Liver (tissue), 3 donors: ENCODE measurements at regions not wholly inside any gene's neighbourhood (a gene's known extent, or its start where the extent isn't known, plus 50 kb on each side); places are given as distances from the start of the nearest gene placed in this dataset.

Experiments
- HNF4A ChIP-seq, 2 donors: conservative IDR thresholded peaks; 2 replicates each; pipeline ENCODE4 v1.6.1; 2016; ENCODE audit warnings: antibody characterized with exemption in 2 of 2, mild to moderate bottlenecking in 2 of 2
- MAX ChIP-seq: IDR thresholded peaks from 2 replicates; pipeline ENCODE4 v1.6.1; 2016; ENCODE audit warnings: antibody characterized with exemption
- RAD21 ChIP-seq, 2 donors: IDR thresholded peaks; 2 replicates each; pipeline ENCODE4 v1.6.1; 2016; ENCODE audit warnings: antibody characterized with exemption in 2 of 2, mild to moderate bottlenecking in 2 of 2
- SP1 ChIP-seq: IDR thresholded peaks from 2 replicates; pipeline ENCODE4 v1.6.1; 2018; ENCODE audit warnings: antibody characterized with exemption, mild to moderate bottlenecking
- TAF1 ChIP-seq: conservative IDR thresholded peaks from 2 replicates; pipeline ENCODE4 v1.6.1; 2016; ENCODE audit warnings: antibody characterized with exemption, mild to moderate bottlenecking
- TF ChIP-seq, protein P1 (sequence below): fragments of 150-350 bp; IDR thresholded peaks from 2 replicates; pipeline ENCODE4 v1.5.1; 2017; ENCODE audit warnings: improper control_type of control experiment, low read depth, low read length; ENCODE audit not compliant: missing input control
- TF ChIP-seq, protein P2 (sequence below): IDR thresholded peaks from 2 replicates; pipeline ENCODE4 v1.6.1; 2016; ENCODE audit warnings: antibody characterized with exemption
- TF ChIP-seq, protein P3 (sequence below): IDR thresholded peaks from 2 replicates; pipeline ENCODE4 v1.6.1; 2016; ENCODE audit warnings: antibody characterized with exemption, mild to moderate bottlenecking
- donor health status: healthy.
- donor health status: healthy.

GRCh38 chr3:22159004-22159695 is 408.1 kb upstream of the ZNF385D start:
- TF ChIP-seq, protein P1, sequence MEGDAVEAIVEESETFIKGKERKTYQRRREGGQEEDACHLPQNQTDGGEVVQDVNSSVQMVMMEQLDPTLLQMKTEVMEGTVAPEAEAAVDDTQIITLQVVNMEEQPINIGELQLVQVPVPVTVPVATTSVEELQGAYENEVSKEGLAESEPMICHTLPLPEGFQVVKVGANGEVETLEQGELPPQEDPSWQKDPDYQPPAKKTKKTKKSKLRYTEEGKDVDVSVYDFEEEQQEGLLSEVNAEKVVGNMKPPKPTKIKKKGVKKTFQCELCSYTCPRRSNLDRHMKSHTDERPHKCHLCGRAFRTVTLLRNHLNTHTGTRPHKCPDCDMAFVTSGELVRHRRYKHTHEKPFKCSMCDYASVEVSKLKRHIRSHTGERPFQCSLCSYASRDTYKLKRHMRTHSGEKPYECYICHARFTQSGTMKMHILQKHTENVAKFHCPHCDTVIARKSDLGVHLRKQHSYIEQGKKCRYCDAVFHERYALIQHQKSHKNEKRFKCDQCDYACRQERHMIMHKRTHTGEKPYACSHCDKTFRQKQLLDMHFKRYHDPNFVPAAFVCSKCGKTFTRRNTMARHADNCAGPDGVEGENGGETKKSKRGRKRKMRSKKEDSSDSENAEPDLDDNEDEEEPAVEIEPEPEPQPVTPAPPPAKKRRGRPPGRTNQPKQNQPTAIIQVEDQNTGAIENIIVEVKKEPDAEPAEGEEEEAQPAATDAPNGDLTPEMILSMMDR = no peak
- no peak for TF ChIP-seq TAF1
- peak; percentile 50 to 54 for TF ChIP-seq RAD21 (IDR thresholded peaks at IDR 0.05)
- TF ChIP-seq HNF4A (conservative IDR thresholded peaks at IDR 0.05) = peak; percentile 84 to 85
- TF ChIP-seq, protein P2, sequence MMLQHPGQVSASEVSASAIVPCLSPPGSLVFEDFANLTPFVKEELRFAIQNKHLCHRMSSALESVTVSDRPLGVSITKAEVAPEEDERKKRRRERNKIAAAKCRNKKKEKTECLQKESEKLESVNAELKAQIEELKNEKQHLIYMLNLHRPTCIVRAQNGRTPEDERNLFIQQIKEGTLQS = peak; percentile 42
- peak; percentile 85 for TF ChIP-seq SP1
- TF ChIP-seq MAX = peak; percentile 41
- TF ChIP-seq, protein P3, sequence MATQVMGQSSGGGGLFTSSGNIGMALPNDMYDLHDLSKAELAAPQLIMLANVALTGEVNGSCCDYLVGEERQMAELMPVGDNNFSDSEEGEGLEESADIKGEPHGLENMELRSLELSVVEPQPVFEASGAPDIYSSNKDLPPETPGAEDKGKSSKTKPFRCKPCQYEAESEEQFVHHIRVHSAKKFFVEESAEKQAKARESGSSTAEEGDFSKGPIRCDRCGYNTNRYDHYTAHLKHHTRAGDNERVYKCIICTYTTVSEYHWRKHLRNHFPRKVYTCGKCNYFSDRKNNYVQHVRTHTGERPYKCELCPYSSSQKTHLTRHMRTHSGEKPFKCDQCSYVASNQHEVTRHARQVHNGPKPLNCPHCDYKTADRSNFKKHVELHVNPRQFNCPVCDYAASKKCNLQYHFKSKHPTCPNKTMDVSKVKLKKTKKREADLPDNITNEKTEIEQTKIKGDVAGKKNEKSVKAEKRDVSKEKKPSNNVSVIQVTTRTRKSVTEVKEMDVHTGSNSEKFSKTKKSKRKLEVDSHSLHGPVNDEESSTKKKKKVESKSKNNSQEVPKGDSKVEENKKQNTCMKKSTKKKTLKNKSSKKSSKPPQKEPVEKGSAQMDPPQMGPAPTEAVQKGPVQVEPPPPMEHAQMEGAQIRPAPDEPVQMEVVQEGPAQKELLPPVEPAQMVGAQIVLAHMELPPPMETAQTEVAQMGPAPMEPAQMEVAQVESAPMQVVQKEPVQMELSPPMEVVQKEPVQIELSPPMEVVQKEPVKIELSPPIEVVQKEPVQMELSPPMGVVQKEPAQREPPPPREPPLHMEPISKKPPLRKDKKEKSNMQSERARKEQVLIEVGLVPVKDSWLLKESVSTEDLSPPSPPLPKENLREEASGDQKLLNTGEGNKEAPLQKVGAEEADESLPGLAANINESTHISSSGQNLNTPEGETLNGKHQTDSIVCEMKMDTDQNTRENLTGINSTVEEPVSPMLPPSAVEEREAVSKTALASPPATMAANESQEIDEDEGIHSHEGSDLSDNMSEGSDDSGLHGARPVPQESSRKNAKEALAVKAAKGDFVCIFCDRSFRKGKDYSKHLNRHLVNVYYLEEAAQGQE = peak; percentile 57
